Loucy (cell line): ENCODE measurements at regions not wholly inside any gene's neighbourhood (a gene's known extent, or its start where the extent isn't known, plus 50 kb on each side); places are given as distances from the start of the nearest gene placed in this dataset.

Experiments used
- H2AFZ ChIP-seq: fragments of 200-600 bp; sonication (generic); 2 replicates; pipeline ENCODE4 v1.6.0; 2016; ENCODE audit warnings: antibody characterized with exemption, mild to moderate bottlenecking, low read length, moderate library complexity
- H3F3A ChIP-seq: fragments of 200-600 bp; 2 replicates; pipeline ENCODE4 v1.6.0; 2016; ENCODE audit warnings: antibody characterized with exemption, low read depth, mild to moderate bottlenecking
- H3K27me3 ChIP-seq: fragments of 200-600 bp; sonication (generic); 2 replicates; pipeline ENCODE4 v1.6.1; 2014; ENCODE audit warnings: low read length, mild to moderate bottlenecking; ENCODE audit not compliant: insufficient read depth, poor library complexity, severe bottlenecking
- H3K36me3 ChIP-seq: fragments of 200-600 bp; sonication (generic); 2 replicates; pipeline ENCODE4 v1.6.1; 2016; ENCODE audit warnings: low read length; ENCODE audit not compliant: insufficient read depth
- H3K4me1 ChIP-seq: fragments of 200-600 bp; sonication (generic); 2 replicates; pipeline ENCODE4 v1.5.1; 2014; ENCODE audit warnings: low read length, mild to moderate bottlenecking; ENCODE audit not compliant: insufficient read depth, poor library complexity, severe bottlenecking
- H3K4me2 ChIP-seq: fragments of 200-600 bp; sonication (generic); 2 replicates; pipeline ENCODE4 v1.6.0; 2014; ENCODE audit warnings: antibody characterized with exemption, low read length, low read depth, mild to moderate bottlenecking; ENCODE audit not compliant: poor library complexity, severe bottlenecking
- H3K4me3 ChIP-seq: fragments of 200-600 bp; sonication (generic); 2 replicates; pipeline ENCODE4 v1.5.1; 2014; ENCODE audit warnings: low read length, mild to moderate bottlenecking, mixed read lengths; ENCODE audit not compliant: poor library complexity, severe bottlenecking
- H3K79me2 ChIP-seq: fragments of 200-600 bp; sonication (generic); 2 replicates; pipeline ENCODE4 v1.6.1; 2014; ENCODE audit warnings: low read length; ENCODE audit not compliant: insufficient read depth
- H3K9ac ChIP-seq: fragments of 200-600 bp; sonication (generic); 2 replicates; pipeline ENCODE4 v1.6.0; 2014; ENCODE audit warnings: mild to moderate bottlenecking, low read depth, low read length, moderate library complexity; ENCODE audit not compliant: poor library complexity, severe bottlenecking
- H3K9me2 ChIP-seq: fragments of 200-600 bp; sonication (generic); replicated peaks from 2 replicates; pipeline ENCODE4 v1.6.1; 2016; ENCODE audit warnings: low read depth, low read length, mixed read lengths
- H3K9me3 ChIP-seq: fragments of 200-600 bp; sonication (generic); 2 replicates; pipeline ENCODE4 v1.6.1; 2014; ENCODE audit warnings: mild to moderate bottlenecking, antibody characterized with exemption, low read length, low read depth; ENCODE audit not compliant: insufficient read depth
- H4K20me1 ChIP-seq: fragments of 200-600 bp; sonication (generic); 2 replicates; pipeline ENCODE4 v1.6.0; 2014; ENCODE audit warnings: antibody characterized with exemption, low read length, mild to moderate bottlenecking; ENCODE audit not compliant: insufficient read depth, poor library complexity, severe bottlenecking
- CTCF ChIP-seq: fragments of 200-600 bp; sonication (generic); conservative IDR thresholded peaks from 2 replicates; pipeline ENCODE4 v1.5.1; 2014; ENCODE audit warnings: mild to moderate bottlenecking, antibody characterized with exemption, low read length
- EZH2phosphoT487 ChIP-seq: fragments of 200-600 bp; IDR thresholded peaks from 2 replicates; pipeline ENCODE4 v1.6.1; 2018; ENCODE audit warnings: antibody characterized with exemption, mild to moderate bottlenecking, moderate library complexity, borderline replicate concordance

DNA sequence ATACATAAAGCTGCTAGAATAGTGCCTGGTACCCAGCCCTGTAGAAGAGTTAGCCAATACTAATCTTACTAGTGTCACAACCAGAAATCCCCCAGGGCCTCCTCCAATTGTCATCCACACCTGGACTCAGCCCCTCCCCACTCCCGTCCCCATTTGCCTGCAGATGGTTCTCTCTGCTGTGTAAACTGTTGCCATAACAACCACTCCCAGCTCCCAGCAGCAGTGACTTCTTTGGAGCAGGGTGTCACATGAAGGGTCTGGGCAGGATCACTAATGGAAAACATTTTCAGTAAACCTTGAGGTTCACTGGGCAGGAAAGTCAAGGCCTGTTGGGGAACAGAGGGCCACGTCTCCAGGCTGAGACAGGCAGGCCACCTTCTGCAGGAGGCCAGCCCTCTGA, 126.0 kb upstream of the IPO9 start:
- H3K79me2 ChIP-seq = no peaks in the 10 kb centered on the region
- H3K9me2 ChIP-seq = no peaks in the 10 kb centered on the region
- no peak overlapping the region for H3K4me2 ChIP-seq
- no peak overlapping the region for H3K4me3 ChIP-seq
- H4K20me1 ChIP-seq = no peaks in the 10 kb centered on the region
- H3F3A ChIP-seq = no peaks in the 10 kb centered on the region
- H3K9me3 ChIP-seq = no peaks in the 10 kb centered on the region
- no peaks in the 10 kb centered on the region for H3K36me3 ChIP-seq
- TF ChIP-seq CTCF (no peak), EZH2phosphoT487 (no peak)
- no peak overlapping the region for H3K9ac ChIP-seq
- H2AFZ ChIP-seq = no peak overlapping the region
- peaks cover 2% of the 10 kb centered on the region for H3K4me1 ChIP-seq
- H3K27me3 ChIP-seq = no peaks in the 10 kb centered on the region

- H3K27me3 ChIP-seq = no peaks in the 10 kb centered on the region
- H3K4me2 ChIP-seq = no peak overlapping the region
- H3K79me2 ChIP-seq = no peaks in the 10 kb centered on the region
- TF ChIP-seq CTCF = peak; percentile 89
- TF ChIP-seq EZH2phosphoT487 = no peak
- no peaks in the 10 kb centered on the region for H3F3A ChIP-seq
- no peak overlapping the region for H3K4me3 ChIP-seq
- no peaks in the 10 kb centered on the region for H3K36me3 ChIP-seq
- no peaks in the 10 kb centered on the region for H3K9me3 ChIP-seq
- H4K20me1 ChIP-seq = no peaks in the 10 kb centered on the region
- no peak overlapping the region for H2AFZ ChIP-seq
- H3K4me1 ChIP-seq = peaks cover 6% of the 10 kb centered on the region
- H3K9me2 ChIP-seq = no peaks in the 10 kb centered on the region
- H3K9ac ChIP-seq = no peak overlapping the region
Measured at GRCh38 chr1:201703621-201704438, 125.1 kb upstream of the IPO9 start.

DNA sequence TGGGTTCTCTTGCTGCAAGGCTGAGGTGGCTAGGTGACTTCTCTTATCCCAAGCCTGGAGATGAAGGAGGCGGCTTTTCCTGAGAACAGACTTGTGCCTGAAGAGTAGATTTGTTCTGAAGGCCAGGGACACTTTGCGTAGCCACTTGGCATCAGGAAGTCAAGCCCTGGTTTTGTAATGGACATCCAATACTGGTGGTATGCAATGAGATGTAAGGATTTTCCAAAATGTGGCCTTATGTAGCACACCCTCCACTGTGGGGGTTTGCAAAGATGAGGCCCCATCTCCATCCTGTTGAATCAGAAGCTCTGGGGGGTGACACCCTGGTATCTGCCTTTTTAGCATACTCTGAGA, 124.5 kb upstream of the IPO9 start:
- H3K9ac ChIP-seq = no peak overlapping the region

More for the DNA sequence above, 124.5 kb upstream of the IPO9 start:
- Histone ChIP-seq H2AFZ (no peak overlapping the region), H3F3A (no peaks in the 10 kb centered on the region), H3K4me3 (no peak overlapping the region), H3K4me2 (no peak overlapping the region), H3K79me2 (no peaks in the 10 kb centered on the region), H3K9me2 (no peaks in the 10 kb centered on the region), H4K20me1 (no peaks in the 10 kb centered on the region), H3K36me3 (no peaks in the 10 kb centered on the region), H3K9me3 (no peaks in the 10 kb centered on the region), H3K4me1 (peaks cover 6% of the 10 kb centered on the region), H3K27me3 (no peaks in the 10 kb centered on the region)
- no peak for TF ChIP-seq EZH2phosphoT487
- 0 out of 2 replicates have a peak, but pooled peaks have one; percentile 12 for TF ChIP-seq CTCF
